Non-pigmented ciliary epithelial cell (primary cell): ENCODE measurements at regions not wholly inside any gene's neighbourhood (a gene's known extent, or its start where the extent isn't known, plus 50 kb on each side); places are given as distances from the start of the nearest gene placed in this dataset.
"Not testable (repeated sequence)": the region's sequence is repeated elsewhere in the genome, so short reads cannot be mapped to it uniquely, and the experiment has no call there.

Experiments used
- DNase-seq: peaks from one replicate; pipeline ENCODE4 v3.0.0-alpha.2; 2010; ENCODE audit warnings: low read depth

GRCh38 chrX:63581906-63582305 lies 203.1 kb downstream of the ARHGEF9 start:
- no peak for DNase-seq

GRCh38 chrX:63581398-63581797 lies 203.6 kb downstream of the ARHGEF9 start:
- DNase-seq, result no peak

- DNase-seq, result no peak
Measured at GRCh38 chrX:63576533-63576932, 208.5 kb downstream of the ARHGEF9 start.

GRCh38 chrX:63575700-63576099 lies 209.3 kb downstream of the ARHGEF9 start:
- not testable (repeated sequence) for DNase-seq

- DNase-seq, result no peak
Measured at GRCh38 chrX:63566856-63567255, 215.7 kb upstream of the SPIN4 start.

- DNase-seq, result no peak
Measured at GRCh38 chrX:63561425-63561824, 210.3 kb upstream of the SPIN4 start.

- peak; percentile 19 for DNase-seq
Measured at GRCh38 chrX:63560601-63561218, 209.6 kb upstream of the SPIN4 start.

GRCh38 chrX:63551856-63552255 lies 200.7 kb upstream of the SPIN4 start:
- DNase-seq, result no peak

GRCh38 chrX:63530654-63531053 lies 179.5 kb upstream of the SPIN4 start:
- DNase-seq, result no peak

- no peak for DNase-seq
Measured at GRCh38 chrX:63529961-63530360, 178.8 kb upstream of the SPIN4 start.

GRCh38 chrX:63526863-63527262 lies 175.7 kb upstream of the SPIN4 start:
- no peak for DNase-seq

- no peak for DNase-seq
Measured at GRCh38 chrX:63525491-63525890, 174.4 kb upstream of the SPIN4 start.

- not testable (repeated sequence) for DNase-seq
Measured at GRCh38 chrX:63519368-63519767, 168.2 kb upstream of the SPIN4 start.

- DNase-seq, result no peak
Measured at GRCh38 chrX:63514569-63515080, 163.5 kb upstream of the SPIN4 start.

- peak; percentile 14 for DNase-seq
Measured at GRCh38 chrX:63513825-63514568, 162.9 kb upstream of the SPIN4 start.

- DNase-seq, result no peak
Measured at GRCh38 chrX:63511361-63511760, 160.2 kb upstream of the SPIN4 start.

GRCh38 chrX:63508668-63509067 lies 157.5 kb upstream of the SPIN4 start:
- no peak for DNase-seq

- DNase-seq, result no peak
Measured at GRCh38 chrX:63506320-63506719, 155.2 kb upstream of the SPIN4 start.

- DNase-seq, result no peak
Measured at GRCh38 chrX:63503541-63503940, 152.4 kb upstream of the SPIN4 start.

- no peak for DNase-seq
Measured at GRCh38 chrX:63488546-63489373, 137.6 kb upstream of the SPIN4 start.

GRCh38 chrX:63475200-63475599 lies 124.1 kb upstream of the SPIN4 start:
- DNase-seq, result no peak

- no peak for DNase-seq
Measured at GRCh38 chrX:63471004-63471403, 119.9 kb upstream of the SPIN4 start.

GRCh38 chrX:63470506-63470905 lies 119.4 kb upstream of the SPIN4 start:
- DNase-seq, result no peak
